ENCODE measurements at regions not wholly inside any gene's neighbourhood (a gene's known extent, or its start where the extent isn't known, plus 50 kb on each side); places are given as distances from the start of the nearest gene placed in this dataset.

DNA sequence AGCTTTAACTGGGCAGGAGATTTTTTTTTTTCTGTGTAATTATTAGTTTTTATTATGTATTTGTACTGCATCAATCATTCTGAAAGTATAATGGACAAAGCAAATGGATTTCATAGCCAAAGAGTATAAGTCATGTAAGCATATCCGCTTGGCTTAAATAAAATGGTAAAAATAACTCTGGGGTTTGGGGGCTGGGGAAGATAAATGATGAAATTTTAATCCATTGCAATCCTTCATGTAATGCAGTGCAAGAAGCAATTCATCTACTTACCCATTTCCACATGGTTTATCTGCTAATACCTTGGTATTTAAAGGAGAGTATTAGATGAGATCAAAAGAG is 781.4 kb downstream of the QKI start:
- Mint-ChIP-seq H3K9me3 (no peaks in the 10 kb centered on the region), H3K27ac (no peak overlapping the region)

DNA sequence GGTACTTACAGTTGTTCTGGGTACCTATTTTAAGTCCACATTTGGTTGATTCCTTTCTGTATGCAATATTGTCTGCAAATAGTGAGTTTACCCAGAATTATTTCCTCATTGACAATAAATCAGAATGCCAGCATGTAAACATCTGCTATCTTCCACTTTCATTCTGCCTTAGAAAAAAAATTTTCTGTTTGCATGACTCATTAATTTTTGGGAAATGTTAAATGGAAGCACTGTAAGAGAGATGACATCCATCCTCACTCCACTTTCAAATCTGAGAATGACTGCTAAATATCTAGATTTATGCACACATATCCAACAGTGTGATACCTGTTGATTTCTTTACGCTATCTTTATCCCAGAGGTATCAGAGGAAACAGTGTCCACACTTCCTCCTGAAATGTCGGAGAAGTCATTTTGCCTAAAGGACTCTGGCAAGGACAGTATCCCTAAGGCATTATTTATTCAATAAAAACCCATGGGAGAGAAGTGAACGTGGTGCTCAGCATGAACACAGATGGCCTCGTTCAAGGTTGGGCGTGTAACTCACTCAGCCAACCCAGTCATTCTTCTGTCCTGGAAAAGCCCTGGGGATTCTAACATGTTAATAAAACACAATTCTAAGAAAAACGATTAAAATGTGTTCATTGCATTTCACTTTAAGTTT is 780.9 kb downstream of the QKI start:
- H3K36me3 Mint-ChIP-seq = no peaks in the 10 kb centered on the region
- CTCF ChIA-PET = no interaction called here
- no peak overlapping the region for H3K4me3 Mint-ChIP-seq
- no peak overlapping the region for H3K27ac Mint-ChIP-seq
- H3K27me3 Mint-ChIP-seq = no peaks in the 10 kb centered on the region
- no peaks in the 10 kb centered on the region for H3K9me3 Mint-ChIP-seq
- no peaks in the 10 kb centered on the region for H3K4me1 Mint-ChIP-seq
- DNase-seq = no peak

More for the DNA sequence above, 781.4 kb downstream of the QKI start:
- DNase-seq = no peak
- Mint-ChIP-seq H3K27me3 (no peaks in the 10 kb centered on the region), H3K4me3 (no peak overlapping the region), H3K4me1 (no peaks in the 10 kb centered on the region), H3K36me3 (no peaks in the 10 kb centered on the region)
- CTCF ChIA-PET = no interaction called here

GRCh38 chr6:164188861-164189260 is 774.3 kb downstream of the QKI start:
- Mint-ChIP-seq H3K27me3 (no peaks in the 10 kb centered on the region), H3K27ac (no peak overlapping the region), H3K36me3 (no peaks in the 10 kb centered on the region), H3K4me1 (no peaks in the 10 kb centered on the region), H3K9me3 (no peaks in the 10 kb centered on the region), H3K4me3 (no peak overlapping the region)
- CTCF ChIA-PET = no interaction called here
- no peak for DNase-seq

- no peaks in the 10 kb centered on the region for H3K4me1 Mint-ChIP-seq
- no peak for DNase-seq
- CTCF ChIA-PET = no interaction called here
These were observed 771.0 kb downstream of the QKI start for GRCh38 chr6:164185471-164185871.

DNA sequence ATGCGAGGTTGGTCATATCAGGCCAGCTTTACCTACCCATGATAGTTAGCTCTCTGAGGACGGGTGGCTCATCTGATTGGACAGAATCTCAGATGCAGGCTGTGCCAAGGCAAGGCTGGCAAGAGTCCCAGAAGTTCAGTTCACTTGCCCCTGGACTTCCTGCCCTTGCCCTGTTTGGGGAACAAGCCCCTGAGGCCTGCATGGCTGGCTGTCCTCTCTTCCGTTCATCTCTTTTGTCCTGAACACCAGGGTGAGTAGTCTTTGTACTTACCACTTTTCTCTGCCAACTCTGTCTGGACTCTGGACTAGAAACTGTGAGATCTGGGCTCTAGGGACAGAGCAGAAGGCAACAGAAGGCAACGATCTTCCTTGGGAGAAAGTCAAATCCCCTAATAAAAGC is 769.9 kb downstream of the QKI start:
- no peaks in the 10 kb centered on the region for H3K27me3 Mint-ChIP-seq
- CTCF ChIA-PET = no interaction called here
- no peaks in the 10 kb centered on the region for H3K36me3 Mint-ChIP-seq
- H3K4me3 Mint-ChIP-seq = no peak overlapping the region
- DNase-seq = no peak
- no peak overlapping the region for H3K27ac Mint-ChIP-seq
- H3K9me3 Mint-ChIP-seq = no peaks in the 10 kb centered on the region
- no peaks in the 10 kb centered on the region for H3K4me1 Mint-ChIP-seq

More at GRCh38 chr6:164185471-164185871, 771.0 kb downstream of the QKI start:
- H3K27ac Mint-ChIP-seq = no peak overlapping the region
- no peak overlapping the region for H3K4me3 Mint-ChIP-seq
- no peaks in the 10 kb centered on the region for H3K27me3 Mint-ChIP-seq
- H3K36me3 Mint-ChIP-seq = no peaks in the 10 kb centered on the region
- no peaks in the 10 kb centered on the region for H3K9me3 Mint-ChIP-seq

GRCh38 chr6:164183556-164184123 is 769.1 kb downstream of the QKI start:
- no peak for DNase-seq
- Mint-ChIP-seq H3K4me1 (no peaks in the 10 kb centered on the region), H3K27me3 (no peaks in the 10 kb centered on the region), H3K4me3 (no peak overlapping the region), H3K36me3 (no peaks in the 10 kb centered on the region), H3K27ac (no peak overlapping the region), H3K9me3 (no peaks in the 10 kb centered on the region)
- CTCF ChIA-PET = no interaction called here

DNA sequence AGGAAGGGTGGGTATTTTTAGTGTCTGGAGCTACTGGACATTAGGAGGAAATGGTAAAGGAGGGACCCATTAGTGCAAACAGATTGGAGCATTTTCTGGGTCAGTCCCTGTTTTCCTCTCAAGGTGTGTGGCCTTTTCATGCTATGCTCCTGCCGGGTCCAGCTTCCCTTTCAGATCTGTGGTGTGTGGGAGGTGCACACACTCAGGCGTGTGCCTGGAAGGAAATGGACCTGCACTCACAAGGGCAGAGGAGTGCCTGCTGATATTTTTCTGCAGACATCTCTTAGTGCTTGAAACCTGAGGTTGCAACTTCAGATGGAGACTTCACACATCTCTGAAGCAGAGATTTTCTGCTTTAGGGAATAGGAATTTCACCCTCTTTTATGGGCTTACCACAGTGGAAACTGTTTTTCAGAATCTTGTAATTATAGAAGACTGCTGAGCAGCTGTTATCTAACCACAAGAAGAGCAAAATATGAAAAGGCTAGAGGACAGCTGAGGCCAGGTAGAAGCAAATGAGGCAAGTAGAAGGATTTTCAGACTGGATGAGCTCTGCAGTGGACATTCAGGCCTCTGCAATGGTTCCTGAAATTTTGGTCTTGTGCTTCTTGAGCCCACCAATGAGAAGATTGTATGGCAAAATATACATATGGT is 764.3 kb downstream of the QKI start:
- no peak for DNase-seq
- CTCF ChIA-PET = no interaction called here
- peaks cover 5% of the 10 kb centered on the region for H3K9me3 Mint-ChIP-seq
- no peaks in the 10 kb centered on the region for H3K27me3 Mint-ChIP-seq
- no peak overlapping the region for H3K27ac Mint-ChIP-seq
- H3K36me3 Mint-ChIP-seq = no peaks in the 10 kb centered on the region
- H3K4me3 Mint-ChIP-seq = no peak overlapping the region
- no peaks in the 10 kb centered on the region for H3K4me1 Mint-ChIP-seq

GRCh38 chr6:164169355-164169754 is 754.8 kb downstream of the QKI start:
- H3K4me3 Mint-ChIP-seq = no peak overlapping the region
- DNase-seq = no peak
- no peak overlapping the region for H3K27ac Mint-ChIP-seq
- no peaks in the 10 kb centered on the region for H3K27me3 Mint-ChIP-seq
- CTCF ChIA-PET = no interaction called here
- no peaks in the 10 kb centered on the region for H3K36me3 Mint-ChIP-seq
- peaks cover 9% of the 10 kb centered on the region for H3K9me3 Mint-ChIP-seq
- no peaks in the 10 kb centered on the region for H3K4me1 Mint-ChIP-seq

- no peak for DNase-seq
- H3K27ac Mint-ChIP-seq = no peak overlapping the region
- H3K27me3 Mint-ChIP-seq = no peaks in the 10 kb centered on the region
- CTCF ChIA-PET = interaction anchor here (0.7 kb wide), 1 partner anchor 95 kb away, joined by 3 read pairs; no protein-coding TSS in a partner anchor
- no peak overlapping the region for H3K4me3 Mint-ChIP-seq
- H3K36me3 Mint-ChIP-seq = no peaks in the 10 kb centered on the region
- H3K4me1 Mint-ChIP-seq = no peaks in the 10 kb centered on the region
- H3K9me3 Mint-ChIP-seq = peaks cover 7% of the 10 kb centered on the region
These were observed 754.1 kb downstream of the QKI start for GRCh38 chr6:164168595-164168994.

DNA sequence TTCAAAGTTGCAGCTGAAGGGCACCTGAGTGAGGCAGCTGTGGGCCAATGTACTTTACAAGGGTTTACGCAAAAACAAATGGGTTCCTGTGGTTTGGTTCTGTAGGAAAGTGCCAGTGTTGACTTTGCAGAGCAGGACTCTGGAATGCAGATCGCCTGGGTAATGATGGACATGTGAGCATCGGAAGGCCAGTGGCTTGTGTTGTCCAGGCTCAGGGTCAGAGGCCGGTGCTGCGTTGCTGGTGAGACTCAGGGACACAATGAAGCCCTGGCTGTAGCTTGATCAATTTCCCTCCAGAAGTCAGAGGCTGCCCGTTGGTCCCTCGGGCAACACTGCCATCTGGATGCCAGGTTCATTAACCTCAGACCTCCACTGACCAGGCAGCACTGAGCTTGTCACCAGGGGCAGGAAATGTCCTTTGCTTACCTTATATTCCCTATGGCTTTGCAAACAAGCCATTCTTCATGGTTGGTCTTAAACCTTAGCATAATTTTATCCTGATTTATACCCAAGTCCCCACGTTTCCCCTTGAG is 753.4 kb downstream of the QKI start:
- Mint-ChIP-seq H3K4me3 (no peak overlapping the region), H3K27ac (no peak overlapping the region), H3K4me1 (no peaks in the 10 kb centered on the region), H3K27me3 (no peaks in the 10 kb centered on the region), H3K9me3 (peaks cover 3% of the 10 kb centered on the region), H3K36me3 (no peaks in the 10 kb centered on the region)
- DNase-seq = no peak
- CTCF ChIA-PET = interaction anchor here (0.7 kb wide), 1 partner anchor 94 kb away, joined by 3 read pairs; no protein-coding TSS in a partner anchor

GRCh38 chr6:164166996-164167395 is 752.5 kb downstream of the QKI start:
- CTCF ChIA-PET = no interaction called here
- peaks cover 3% of the 10 kb centered on the region for H3K9me3 Mint-ChIP-seq

DNA sequence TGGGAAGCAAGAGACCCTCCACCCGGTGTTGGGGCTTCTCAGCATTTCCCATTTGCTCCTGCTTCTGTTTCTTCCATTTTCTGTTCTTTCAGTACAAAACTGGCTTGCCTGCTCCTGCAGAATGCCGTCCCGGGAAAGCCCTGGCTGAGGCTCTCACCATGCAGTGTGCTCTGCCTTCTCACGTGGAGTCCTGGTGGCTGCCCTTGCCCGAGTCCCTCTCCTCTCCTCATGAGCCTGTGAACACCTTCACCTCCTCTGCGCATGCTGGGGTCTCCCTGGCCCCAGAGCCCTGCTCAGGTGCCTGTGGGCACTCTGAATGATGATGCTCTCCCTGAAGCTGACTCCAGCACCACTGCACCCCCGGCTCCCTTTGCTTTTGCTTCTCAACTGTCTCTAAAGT is 752.0 kb downstream of the QKI start:
- H3K36me3 Mint-ChIP-seq = no peaks in the 10 kb centered on the region
- no peak for DNase-seq
- no peak overlapping the region for H3K4me3 Mint-ChIP-seq
- no peaks in the 10 kb centered on the region for H3K4me1 Mint-ChIP-seq
- CTCF ChIA-PET = no interaction called here
- no peak overlapping the region for H3K27ac Mint-ChIP-seq
- H3K9me3 Mint-ChIP-seq = peaks cover 3% of the 10 kb centered on the region
- no peaks in the 10 kb centered on the region for H3K27me3 Mint-ChIP-seq

More at GRCh38 chr6:164166996-164167395, 752.5 kb downstream of the QKI start:
- no peaks in the 10 kb centered on the region for H3K27me3 Mint-ChIP-seq
- no peak for DNase-seq
- no peak overlapping the region for H3K27ac Mint-ChIP-seq
- no peak overlapping the region for H3K4me3 Mint-ChIP-seq
- H3K36me3 Mint-ChIP-seq = no peaks in the 10 kb centered on the region
- H3K4me1 Mint-ChIP-seq = no peaks in the 10 kb centered on the region

DNA sequence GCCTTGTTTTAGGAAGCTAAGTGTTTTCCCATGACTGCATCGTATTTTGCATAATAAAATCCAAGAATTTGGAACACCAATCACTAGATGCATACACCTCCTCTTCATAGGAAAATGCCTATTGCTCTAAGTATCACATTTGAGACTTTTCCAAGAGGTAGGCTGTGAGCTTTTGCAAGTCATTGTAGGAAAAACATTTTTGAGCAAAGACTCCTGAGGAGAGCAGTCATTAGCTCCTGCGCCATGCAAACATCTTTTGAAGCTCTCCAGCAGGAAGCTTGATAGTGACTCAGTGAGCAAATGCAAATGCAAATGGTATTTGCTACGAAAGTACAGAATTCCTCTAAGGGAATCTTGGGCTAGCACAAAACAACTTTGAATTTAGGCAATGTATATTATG is 750.4 kb downstream of the QKI start:
- Mint-ChIP-seq H3K9me3 (no peaks in the 10 kb centered on the region), H3K27ac (no peak overlapping the region), H3K4me1 (no peaks in the 10 kb centered on the region), H3K27me3 (no peaks in the 10 kb centered on the region), H3K4me3 (no peak overlapping the region), H3K36me3 (no peaks in the 10 kb centered on the region)
- no peak for DNase-seq
- CTCF ChIA-PET = no interaction called here

GRCh38 chr6:164163239-164163638 is 748.7 kb downstream of the QKI start:
- Mint-ChIP-seq H3K36me3 (no peaks in the 10 kb centered on the region), H3K4me1 (no peaks in the 10 kb centered on the region), H3K9me3 (no peaks in the 10 kb centered on the region), H3K27me3 (no peaks in the 10 kb centered on the region), H3K4me3 (no peak overlapping the region), H3K27ac (no peak overlapping the region)
- DNase-seq = no peak
- CTCF ChIA-PET = no interaction called here

- H3K4me3 Mint-ChIP-seq = no peak overlapping the region
- no peaks in the 10 kb centered on the region for H3K4me1 Mint-ChIP-seq
- CTCF ChIA-PET = no interaction called here
- H3K27me3 Mint-ChIP-seq = no peaks in the 10 kb centered on the region
- peaks cover 5% of the 10 kb centered on the region for H3K9me3 Mint-ChIP-seq
- H3K36me3 Mint-ChIP-seq = no peaks in the 10 kb centered on the region
- H3K27ac Mint-ChIP-seq = no peak overlapping the region
- DNase-seq = no peak
These were observed 744.5 kb downstream of the QKI start for GRCh38 chr6:164159061-164159460.

All from activated naive CD4-positive, alpha-beta T cell treated with anti-CD3 and anti-CD28 coated beads, Interleukin-2, amount 10 ng/mL, durations not matched to agents 7 days and 5 days (primary cell).